LNCaP clone FGC (cell line): ENCODE measurements at regions not wholly inside any gene's neighbourhood (a gene's known extent, or its start where the extent isn't known, plus 50 kb on each side); places are given as distances from the start of the nearest gene placed in this dataset.

Experiments used
- DNase-seq: peaks from one replicate; pipeline ENCODE4 v3.0.0-alpha.2; 2011; ENCODE audit warnings: low read depth
- H3K4me3 ChIP-seq: 2 replicates; pipeline ENCODE4 v1.5.1; 2011; ENCODE audit warnings: mild to moderate bottlenecking, low read depth, low read length, control low read depth
- TF ChIP-seq, protein P1 (sequence below): IDR thresholded peaks from 2 replicates; pipeline ENCODE4 v1.5.1; 2012; ENCODE audit warnings: mild to moderate bottlenecking; ENCODE audit not compliant: control insufficient read depth, insufficient read depth; ENCODE audit errors: extremely low read depth

DNA sequence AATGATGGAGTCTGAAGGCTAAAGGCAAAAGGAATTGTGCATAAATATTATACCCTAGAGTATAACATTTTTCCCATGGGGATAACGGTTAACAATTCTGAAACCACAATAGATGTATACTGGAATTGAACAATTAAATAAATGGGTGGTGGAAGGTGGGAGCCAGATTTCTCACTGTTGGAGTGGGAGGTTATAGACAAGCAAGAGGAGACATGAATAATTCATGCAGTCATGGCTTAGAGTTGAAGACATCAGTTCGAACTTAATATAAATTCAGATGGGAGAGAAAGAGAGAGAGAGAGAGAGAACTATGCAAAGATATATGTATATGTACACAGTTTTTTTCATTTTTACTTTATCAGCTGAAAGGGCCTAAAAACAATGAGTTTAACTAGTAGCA is 523.9 kb downstream of the FOXG1 start:
- no peak overlapping the region for H3K4me3 ChIP-seq
- DNase-seq = no peak
- TF ChIP-seq, protein P1, sequence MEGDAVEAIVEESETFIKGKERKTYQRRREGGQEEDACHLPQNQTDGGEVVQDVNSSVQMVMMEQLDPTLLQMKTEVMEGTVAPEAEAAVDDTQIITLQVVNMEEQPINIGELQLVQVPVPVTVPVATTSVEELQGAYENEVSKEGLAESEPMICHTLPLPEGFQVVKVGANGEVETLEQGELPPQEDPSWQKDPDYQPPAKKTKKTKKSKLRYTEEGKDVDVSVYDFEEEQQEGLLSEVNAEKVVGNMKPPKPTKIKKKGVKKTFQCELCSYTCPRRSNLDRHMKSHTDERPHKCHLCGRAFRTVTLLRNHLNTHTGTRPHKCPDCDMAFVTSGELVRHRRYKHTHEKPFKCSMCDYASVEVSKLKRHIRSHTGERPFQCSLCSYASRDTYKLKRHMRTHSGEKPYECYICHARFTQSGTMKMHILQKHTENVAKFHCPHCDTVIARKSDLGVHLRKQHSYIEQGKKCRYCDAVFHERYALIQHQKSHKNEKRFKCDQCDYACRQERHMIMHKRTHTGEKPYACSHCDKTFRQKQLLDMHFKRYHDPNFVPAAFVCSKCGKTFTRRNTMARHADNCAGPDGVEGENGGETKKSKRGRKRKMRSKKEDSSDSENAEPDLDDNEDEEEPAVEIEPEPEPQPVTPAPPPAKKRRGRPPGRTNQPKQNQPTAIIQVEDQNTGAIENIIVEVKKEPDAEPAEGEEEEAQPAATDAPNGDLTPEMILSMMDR = no peak

DNA sequence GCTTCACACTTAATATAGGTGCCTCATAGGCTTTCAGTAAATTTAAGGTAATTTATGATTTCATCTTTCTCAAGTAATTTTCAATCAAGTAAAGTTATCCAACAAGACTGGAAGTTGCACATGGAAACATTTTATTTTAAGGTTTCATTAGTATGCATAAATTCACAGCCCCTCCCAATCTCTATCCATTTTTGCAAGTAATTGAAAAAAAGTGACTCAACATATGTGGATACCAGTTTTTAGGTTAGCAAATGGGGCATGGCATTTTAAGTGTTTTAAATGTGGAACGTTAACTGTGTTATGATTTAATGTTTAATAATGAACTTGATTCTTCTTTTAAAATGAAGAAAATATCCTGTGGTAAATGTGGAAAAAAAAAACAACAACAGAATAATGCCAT is 532.8 kb downstream of the FOXG1 start:
- TF ChIP-seq, protein P1 = no peak
- DNase-seq = no peak
- H3K4me3 ChIP-seq = no peak overlapping the region

- TF ChIP-seq, protein P1 = no peak
- DNase-seq = no peak
- H3K4me3 ChIP-seq = no peak overlapping the region
Observed at GRCh38 chr14:29301571-29301970, 535.0 kb downstream of the FOXG1 start.

GRCh38 chr14:29310210-29310609 is 543.6 kb downstream of the FOXG1 start:
- TF ChIP-seq, protein P1 = no peak
- DNase-seq = no peak
- no peak overlapping the region for H3K4me3 ChIP-seq

- DNase-seq = no peak
- H3K4me3 ChIP-seq = no peak overlapping the region
- TF ChIP-seq, protein P1 = no peak
Observed at GRCh38 chr14:29310757-29311156, 544.2 kb downstream of the FOXG1 start.

DNA sequence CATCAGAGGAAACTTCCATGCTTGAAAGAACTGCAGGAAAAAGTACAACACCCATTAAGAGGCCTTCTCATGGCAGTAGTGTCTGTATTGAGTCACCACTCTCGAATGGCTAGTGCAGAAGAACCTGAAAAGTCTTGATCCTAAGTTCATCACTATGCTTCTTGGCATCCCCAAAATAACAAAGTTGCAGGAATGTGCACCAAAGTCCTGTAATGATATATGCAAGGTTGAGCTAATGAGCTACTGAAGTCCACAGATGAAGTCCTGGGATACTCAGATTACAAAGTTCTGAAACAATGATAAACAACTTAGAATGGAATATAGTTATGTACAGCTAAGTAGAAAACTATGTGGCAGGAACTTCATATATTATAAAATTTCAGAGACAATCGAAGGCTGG is 545.4 kb downstream of the FOXG1 start:
- H3K4me3 ChIP-seq = no peak overlapping the region
- TF ChIP-seq, protein P1 = no peak
- no peak for DNase-seq

DNA sequence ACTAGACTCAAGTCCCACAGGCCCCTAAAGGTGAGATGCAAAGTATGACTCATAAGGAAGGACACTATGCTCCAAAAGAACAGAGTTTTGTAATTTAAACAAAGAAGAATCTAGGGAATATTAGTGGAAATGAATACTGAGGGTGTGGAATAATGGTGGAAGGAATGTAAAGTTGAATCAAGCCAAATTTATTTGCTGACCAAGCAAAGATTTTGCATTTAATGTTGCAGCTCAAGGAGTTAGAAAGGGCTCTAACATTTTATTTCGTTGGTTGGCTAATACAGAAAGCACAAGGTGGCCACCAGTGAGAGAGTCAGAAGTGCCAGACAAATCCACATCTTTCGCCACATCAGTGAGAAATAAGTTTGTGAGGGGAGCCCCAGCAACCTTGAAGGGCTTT is 550.3 kb downstream of the FOXG1 start:
- H3K4me3 ChIP-seq = no peak overlapping the region
- TF ChIP-seq, protein P1 = no peak
- DNase-seq = no peak
